ENCODE measurements at regions not wholly inside any gene's neighbourhood (a gene's known extent, or its start where the extent isn't known, plus 50 kb on each side); places are given as distances from the start of the nearest gene placed in this dataset.

DNA sequence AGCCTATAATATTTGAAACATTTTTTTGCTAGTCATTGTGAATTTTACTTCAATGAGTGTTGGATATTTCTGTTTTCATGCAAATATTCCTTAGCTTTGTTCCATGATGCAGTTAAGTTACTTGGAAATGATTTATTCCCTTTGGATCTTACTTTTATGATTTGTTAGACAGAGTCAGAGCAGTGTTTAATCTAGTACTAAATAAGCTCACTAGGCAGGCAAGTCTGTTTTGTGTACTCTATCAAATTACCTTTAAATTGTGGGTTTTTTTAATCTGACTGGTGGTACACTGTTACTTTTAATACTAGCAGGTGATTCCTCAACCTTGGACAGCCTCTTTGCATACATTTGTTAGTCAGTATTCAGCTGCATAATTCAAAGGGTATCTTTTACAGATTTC lies 173.3 kb upstream of the MBNL1 start:
- Histone ChIP-seq H3K27ac (ENCODE audit: low read length) (no peak overlapping the region), H3K9me3 (replicated peaks; ENCODE audit: control insufficient read depth, low read depth, low read length) (no peaks in the 10 kb centered on the region), H3K4me3 (ENCODE audit: low read length) (no peak overlapping the region)

DNA sequence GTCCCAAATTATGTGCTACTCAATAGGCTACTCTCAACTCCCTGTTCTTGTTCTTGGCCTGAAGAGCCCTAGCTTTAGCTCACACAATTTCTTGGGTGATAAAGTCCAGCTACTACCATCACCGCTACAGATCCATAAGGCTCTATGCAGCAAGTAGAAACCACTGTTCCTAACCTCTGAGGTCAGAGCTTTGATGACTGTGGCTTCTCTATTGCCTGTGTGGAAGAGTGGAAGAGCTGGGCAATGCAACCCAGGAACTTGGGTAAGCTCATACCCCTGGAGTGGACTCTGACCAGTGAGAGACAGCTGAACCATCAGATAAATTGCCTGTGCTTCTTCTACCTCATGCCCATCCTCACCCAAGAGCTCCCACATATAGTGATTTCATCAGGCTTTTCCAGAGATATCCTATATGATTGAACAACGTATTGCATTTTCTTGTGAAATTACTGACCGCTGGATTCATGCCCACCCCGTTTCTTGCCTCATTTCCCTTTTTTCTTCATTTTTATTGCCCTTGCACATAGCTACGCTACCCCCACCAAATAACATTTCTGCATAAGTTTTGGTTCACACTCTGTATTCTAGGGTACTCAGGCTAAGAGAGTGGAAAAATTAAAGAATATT lies 172.3 kb upstream of the MBNL1 start:
- 88% methylated on average over 4 of the region's 5 CpGs for WGBS (ENCODE audit: insufficient coverage)
- no peaks in the 10 kb centered on the region for H3K36me3 ChIP-seq (ENCODE audit: control insufficient read depth, insufficient read depth, low read length)
- no peak overlapping the region for H3K27ac ChIP-seq (ENCODE audit: low read length)
- H3K9me3 ChIP-seq (replicated peaks; ENCODE audit: control insufficient read depth, low read depth, low read length), result no peaks in the 10 kb centered on the region
- H3K4me3 ChIP-seq (ENCODE audit: low read length), result no peak overlapping the region
- no peaks in the 10 kb centered on the region for H3K27me3 ChIP-seq (ENCODE audit: control insufficient read depth, insufficient read depth, low read length)
- no peak for DNase-seq
- H3K4me1 ChIP-seq (ENCODE audit: control insufficient read depth, insufficient read depth, low read length), result no peaks in the 10 kb centered on the region

More for the DNA sequence above, 173.3 kb upstream of the MBNL1 start:
- H3K4me1 ChIP-seq (ENCODE audit: control insufficient read depth, insufficient read depth, low read length), result no peaks in the 10 kb centered on the region
- no peak for DNase-seq
- no peaks in the 10 kb centered on the region for H3K36me3 ChIP-seq (ENCODE audit: control insufficient read depth, insufficient read depth, low read length)
- no peaks in the 10 kb centered on the region for H3K27me3 ChIP-seq (ENCODE audit: control insufficient read depth, insufficient read depth, low read length)

GRCh38 chr3:152097120-152097519 lies 171.6 kb upstream of the MBNL1 start:
- no CpG with 5 or more reads among the region's 2 CpGs for WGBS (ENCODE audit: insufficient coverage)
- H3K4me3 ChIP-seq (ENCODE audit: low read length), result no peak overlapping the region

DNA sequence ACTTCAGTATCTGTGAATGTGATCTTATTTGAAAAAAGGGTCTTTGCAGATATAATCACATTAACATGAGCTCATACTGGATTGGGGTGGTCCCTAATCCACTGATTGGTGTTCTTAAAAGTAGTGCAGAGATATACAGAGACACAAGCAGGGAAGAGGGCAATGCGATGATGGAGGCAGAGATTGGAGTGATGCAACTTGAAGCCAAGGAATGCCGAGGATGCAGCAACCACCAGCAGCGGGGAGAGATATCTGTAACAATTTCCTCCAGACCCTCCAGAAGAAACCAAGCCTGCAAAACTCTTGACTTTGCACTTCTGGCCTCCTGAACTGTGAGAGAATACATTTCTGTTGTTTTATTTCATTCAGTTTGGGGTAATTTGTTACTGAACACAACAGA lies 171.0 kb upstream of the MBNL1 start:
- DNase-seq, result no peak
- Histone ChIP-seq H3K27me3 (ENCODE audit: control insufficient read depth, insufficient read depth, low read length) (no peaks in the 10 kb centered on the region), H3K36me3 (ENCODE audit: control insufficient read depth, insufficient read depth, low read length) (no peaks in the 10 kb centered on the region), H3K9me3 (replicated peaks; ENCODE audit: control insufficient read depth, low read depth, low read length) (no peaks in the 10 kb centered on the region), H3K4me3 (ENCODE audit: low read length) (no peak overlapping the region), H3K4me1 (ENCODE audit: control insufficient read depth, insufficient read depth, low read length) (no peaks in the 10 kb centered on the region), H3K27ac (ENCODE audit: low read length) (no peak overlapping the region)
- WGBS (ENCODE audit: insufficient coverage), result 100% methylated on average over 1 of the region's 3 CpGs

More at GRCh38 chr3:152097120-152097519, 171.6 kb upstream of the MBNL1 start:
- no peaks in the 10 kb centered on the region for H3K9me3 ChIP-seq (replicated peaks; ENCODE audit: control insufficient read depth, low read depth, low read length)
- H3K4me1 ChIP-seq (ENCODE audit: control insufficient read depth, insufficient read depth, low read length), result no peaks in the 10 kb centered on the region
- no peak for DNase-seq
- no peak overlapping the region for H3K27ac ChIP-seq (ENCODE audit: low read length)
- no peaks in the 10 kb centered on the region for H3K27me3 ChIP-seq (ENCODE audit: control insufficient read depth, insufficient read depth, low read length)
- H3K36me3 ChIP-seq (ENCODE audit: control insufficient read depth, insufficient read depth, low read length), result no peaks in the 10 kb centered on the region

GRCh38 chr3:152100491-152101132 lies 168.1 kb upstream of the MBNL1 start:
- Histone ChIP-seq H3K36me3 (ENCODE audit: control insufficient read depth, insufficient read depth, low read length) (no peaks in the 10 kb centered on the region), H3K4me1 (ENCODE audit: control insufficient read depth, insufficient read depth, low read length) (no peaks in the 10 kb centered on the region), H3K9me3 (replicated peaks; ENCODE audit: control insufficient read depth, low read depth, low read length) (no peaks in the 10 kb centered on the region), H3K27me3 (ENCODE audit: control insufficient read depth, insufficient read depth, low read length) (no peaks in the 10 kb centered on the region), H3K4me3 (ENCODE audit: low read length) (no peak overlapping the region), H3K27ac (ENCODE audit: low read length) (no peak overlapping the region)
- DNase-seq, result peak; percentile 3
- 93% methylated on average over 2 of the region's 3 CpGs for WGBS (ENCODE audit: insufficient coverage)

DNA sequence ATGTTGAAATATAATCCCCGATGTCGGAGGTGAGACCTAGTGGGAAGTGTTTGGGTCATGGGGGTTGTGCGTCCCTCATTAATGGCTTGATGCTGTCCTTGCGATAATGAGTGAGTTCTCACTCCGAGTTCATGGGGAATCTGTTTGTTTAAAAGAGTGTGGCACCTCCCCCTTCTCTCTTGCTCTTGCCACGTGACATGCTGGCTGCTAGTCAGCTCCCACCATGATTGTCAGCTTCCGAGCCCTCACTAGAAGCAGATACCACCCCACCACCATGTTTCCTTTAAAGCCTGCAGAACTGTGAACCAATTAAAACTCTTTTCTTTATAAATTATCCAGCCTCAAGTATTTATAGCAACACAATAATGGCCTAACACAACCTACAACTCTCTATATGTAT lies 166.3 kb upstream of the MBNL1 start:
- Histone ChIP-seq H3K27ac (ENCODE audit: low read length) (no peak overlapping the region), H3K4me3 (ENCODE audit: low read length) (no peak overlapping the region), H3K4me1 (ENCODE audit: control insufficient read depth, insufficient read depth, low read length) (no peaks in the 10 kb centered on the region), H3K27me3 (ENCODE audit: control insufficient read depth, insufficient read depth, low read length) (no peaks in the 10 kb centered on the region), H3K9me3 (replicated peaks; ENCODE audit: control insufficient read depth, low read depth, low read length) (no peaks in the 10 kb centered on the region), H3K36me3 (ENCODE audit: control insufficient read depth, insufficient read depth, low read length) (no peaks in the 10 kb centered on the region)
- WGBS (ENCODE audit: insufficient coverage), result 100% methylated on average over 2 of the region's 7 CpGs
- no peak for DNase-seq

GRCh38 chr3:152103257-152103656 lies 165.5 kb upstream of the MBNL1 start:
- Histone ChIP-seq H3K4me3 (ENCODE audit: low read length) (no peak overlapping the region), H3K36me3 (ENCODE audit: control insufficient read depth, insufficient read depth, low read length) (no peaks in the 10 kb centered on the region), H3K27ac (ENCODE audit: low read length) (no peak overlapping the region), H3K9me3 (replicated peaks; ENCODE audit: control insufficient read depth, low read depth, low read length) (no peaks in the 10 kb centered on the region), H3K27me3 (ENCODE audit: control insufficient read depth, insufficient read depth, low read length) (no peaks in the 10 kb centered on the region), H3K4me1 (ENCODE audit: control insufficient read depth, insufficient read depth, low read length) (no peaks in the 10 kb centered on the region)
- no peak for DNase-seq
- WGBS (ENCODE audit: insufficient coverage), result 90% methylated on average over 1 of the region's 1 CpG

- Histone ChIP-seq H3K4me3 (ENCODE audit: low read length) (no peak overlapping the region), H3K36me3 (ENCODE audit: control insufficient read depth, insufficient read depth, low read length) (no peaks in the 10 kb centered on the region), H3K27me3 (ENCODE audit: control insufficient read depth, insufficient read depth, low read length) (no peaks in the 10 kb centered on the region), H3K4me1 (ENCODE audit: control insufficient read depth, insufficient read depth, low read length) (no peaks in the 10 kb centered on the region), H3K9me3 (replicated peaks; ENCODE audit: control insufficient read depth, low read depth, low read length) (no peaks in the 10 kb centered on the region), H3K27ac (ENCODE audit: low read length) (no peak overlapping the region)
- peak; percentile 35 for DNase-seq
- no CpG with 5 or more reads among the region's 3 CpGs for WGBS (ENCODE audit: insufficient coverage)
Measured at GRCh38 chr3:152104847-152105415, 163.8 kb upstream of the MBNL1 start.

GRCh38 chr3:152105446-152105845 lies 163.3 kb upstream of the MBNL1 start:
- 90% methylated on average over 3 of the region's 5 CpGs for WGBS (ENCODE audit: insufficient coverage)
- no peaks in the 10 kb centered on the region for H3K36me3 ChIP-seq (ENCODE audit: control insufficient read depth, insufficient read depth, low read length)
- no peak overlapping the region for H3K27ac ChIP-seq (ENCODE audit: low read length)
- no peaks in the 10 kb centered on the region for H3K4me1 ChIP-seq (ENCODE audit: control insufficient read depth, insufficient read depth, low read length)
- no peak for DNase-seq
- H3K4me3 ChIP-seq (ENCODE audit: low read length), result no peak overlapping the region
- no peaks in the 10 kb centered on the region for H3K27me3 ChIP-seq (ENCODE audit: control insufficient read depth, insufficient read depth, low read length)
- H3K9me3 ChIP-seq (replicated peaks; ENCODE audit: control insufficient read depth, low read depth, low read length), result no peaks in the 10 kb centered on the region

- Histone ChIP-seq H3K4me1 (ENCODE audit: control insufficient read depth, insufficient read depth, low read length) (no peaks in the 10 kb centered on the region), H3K9me3 (replicated peaks; ENCODE audit: control insufficient read depth, low read depth, low read length) (no peaks in the 10 kb centered on the region), H3K27me3 (ENCODE audit: control insufficient read depth, insufficient read depth, low read length) (no peaks in the 10 kb centered on the region), H3K4me3 (ENCODE audit: low read length) (no peak overlapping the region), H3K36me3 (ENCODE audit: control insufficient read depth, insufficient read depth, low read length) (no peaks in the 10 kb centered on the region), H3K27ac (ENCODE audit: low read length) (no peak overlapping the region)
- DNase-seq, result no peak
Measured at GRCh38 chr3:152109038-152109437, 159.7 kb upstream of the MBNL1 start.
